Erythroblast (primary cell): ENCODE measurements at regions not wholly inside any gene's neighbourhood (a gene's known extent, or its start where the extent isn't known, plus 50 kb on each side); places are given as distances from the start of the nearest gene placed in this dataset.

Source experiments
- GATA1 ChIP-seq: IDR thresholded peaks from 2 replicates; pipeline ENCODE4 v1.6.1; 2011; ENCODE audit warnings: low read depth, mild to moderate bottlenecking, control low read depth, low read length, moderate library complexity
- POLR2A ChIP-seq: IDR thresholded peaks from 2 replicates; pipeline ENCODE4 v1.6.1; 2011; ENCODE audit warnings: mild to moderate bottlenecking, low read length

GRCh38 chr4:43296946-43297528 is 404.5 kb downstream of the GRXCR1 start:
- TF ChIP-seq POLR2A (no peak), GATA1 (no peak)
